ENCODE measurements at regions not wholly inside any gene's neighbourhood (a gene's known extent, or its start where the extent isn't known, plus 50 kb on each side); places are given as distances from the start of the nearest gene placed in this dataset.

- TF ChIP-seq CTCF (IDR thresholded peaks at IDR 0.05), result peak; percentile 22
- H3K4me3 ChIP-seq, result no peak overlapping the region
- peak overlapping the region; percentile 20 to 70 for H3K27ac ChIP-seq
- DNase-seq (ENCODE audit: low spot score), result no peak
Observed at GRCh38 chr1:115545791-115546733, 95.7 kb upstream of the VANGL1 start.

GRCh38 chr1:115545096-115545720 is 96.6 kb upstream of the VANGL1 start:
- Histone ChIP-seq H3K4me3 (no peak overlapping the region), H3K27ac (peak overlapping the region in 1 of 2 donors; percentile 11)
- no peak for TF ChIP-seq CTCF (IDR thresholded peaks at IDR 0.05)
- DNase-seq (ENCODE audit: low spot score), result no peak

GRCh38 chr1:115544131-115544530 is 97.6 kb upstream of the VANGL1 start:
- DNase-seq (ENCODE audit: low spot score), result no peak
- Histone ChIP-seq H3K4me3 (no peak overlapping the region), H3K27ac (no peak overlapping the region)
- no peak for TF ChIP-seq CTCF (IDR thresholded peaks at IDR 0.05)

GRCh38 chr1:115543247-115543646 is 98.5 kb upstream of the VANGL1 start:
- H3K4me3 ChIP-seq, result no peak overlapping the region
- TF ChIP-seq CTCF (IDR thresholded peaks at IDR 0.05), result no peak
- no peak for DNase-seq (ENCODE audit: low spot score)
- H3K27ac ChIP-seq, result no peak overlapping the region

- Histone ChIP-seq H3K4me3 (no peak overlapping the region), H3K27ac (no peak overlapping the region)
- no peak for TF ChIP-seq CTCF (IDR thresholded peaks at IDR 0.05)
- no peak for DNase-seq (ENCODE audit: low spot score)
Observed at GRCh38 chr1:115539736-115540135, 102.0 kb upstream of the VANGL1 start.

GRCh38 chr1:115539061-115539460 is 102.7 kb upstream of the VANGL1 start:
- TF ChIP-seq CTCF (IDR thresholded peaks at IDR 0.05), result no peak
- Histone ChIP-seq H3K4me3 (no peak overlapping the region), H3K27ac (no peak overlapping the region)
- no peak for DNase-seq (ENCODE audit: low spot score)

All from coronary artery (tissue), 2 donors.